ENCODE measurements at regions not wholly inside any gene's neighbourhood (a gene's known extent, or its start where the extent isn't known, plus 50 kb on each side); places are given as distances from the start of the nearest gene placed in this dataset.

- WGBS, 2 experiments (ENCODE audit: extremely low coverage in 2 of 2, insufficient read length in 1 of 2): 33% methylated on average over 1 of the region's 2 CpGs; no CpG with 5 or more reads in 1 of the 2 experiments
Measured at GRCh38 chr13:81713201-81713600, 1372.3 kb upstream of the SPRY2 start.

More at GRCh38 chr13:81713201-81713600, 1372.3 kb upstream of the SPRY2 start:
- no TSS peak for BruUV-seq (replicated peaks)
- no peak overlapping the region for H3K4me2 ChIP-seq (ENCODE audit: low read depth, low read length)
- H2BK5ac ChIP-seq (ENCODE audit: low read depth, low read length, poor library complexity, severe bottlenecking): no peak overlapping the region
- H3K14ac ChIP-seq (replicated peaks; ENCODE audit: low read depth, low read length): no peak overlapping the region
- ChIA-PET POLR2A (ENCODE audit: unreplicated experiment) (no interaction called here), CTCF (no interaction called here)
- H2BK120ac ChIP-seq (ENCODE audit: low read depth, low read length): no peak overlapping the region
- no peak overlapping the region for H4K5ac ChIP-seq (ENCODE audit: low read depth, low read length)
- no peak overlapping the region for H3K27ac ChIP-seq (ENCODE audit: insufficient read depth, low read length)
- no peaks in the 10 kb centered on the region for H3K36me3 ChIP-seq (ENCODE audit: control insufficient read depth, insufficient read depth, low read length)
- H3K9me1 ChIP-seq (ENCODE audit: insufficient read depth, low read length): no peaks in the 10 kb centered on the region
- H4K8ac ChIP-seq (ENCODE audit: low read depth in 2 of 2, low read length in 2 of 2): no peak overlapping the region
- no peak overlapping the region for H3K4ac ChIP-seq (ENCODE audit: low read depth, low read length)
- in situ Hi-C loops (cut with MboI; ENCODE audit: low sequenced_read_pairs) (no loop called here), dilution Hi-C loops (cut with HindIII; ENCODE audit: low sequenced_read_pairs, unreplicated experiment) (no loop called here), intact Hi-C loops (cut with micrococcal nuclease) (no loop called here)
- H3K9me3 ChIP-seq (ENCODE audit: control insufficient read depth, insufficient read depth, low read length): peaks cover 17% of the 10 kb centered on the region
- H3K18ac ChIP-seq (ENCODE audit: low read depth, low read length): no peak overlapping the region
- DNase-seq (no peak), ATAC-seq (ENCODE audit: low read depth) (no peak)
- H3K4me3 ChIP-seq (ENCODE audit: insufficient read depth, low read depth, low read length): no peak overlapping the region
- no peak overlapping the region for H2AK9ac ChIP-seq (replicated peaks; ENCODE audit: low read depth, low read length, poor library complexity)
- H3K27me3 ChIP-seq (ENCODE audit: control insufficient read depth, insufficient read depth, low read length): no peaks in the 10 kb centered on the region
- no peak overlapping the region for H2AFZ ChIP-seq (replicated peaks; ENCODE audit: low read length, poor library complexity)
- H2AK5ac ChIP-seq (ENCODE audit: low read depth, low read length): no peak overlapping the region
- H3K4me1 ChIP-seq (ENCODE audit: control insufficient read depth, insufficient read depth, low read length): no peaks in the 10 kb centered on the region
- no peaks in the 10 kb centered on the region for H4K20me1 ChIP-seq (ENCODE audit: insufficient read depth, low read length)
- H3K56ac ChIP-seq (ENCODE audit: extremely low read depth, insufficient read depth, low read length): no peak overlapping the region
- TF ChIP-seq MAZ (IDR thresholded peaks at IDR 0.05; ENCODE audit: borderline replicate concordance, low read depth, low read length) (no peak), RCOR1 (IDR thresholded peaks at IDR 0.05; ENCODE audit: insufficient replicate concordance, low read length) (no peak), RAD21 (IDR thresholded peaks at IDR 0.05; ENCODE audit: low read length) (no peak), BHLHE40 (IDR thresholded peaks at IDR 0.05; ENCODE audit: low read depth, low read length) (no peak), CHD1 (IDR thresholded peaks at IDR 0.05; ENCODE audit: low read depth, low read length) (no peak), NFE2L2 (IDR thresholded peaks at IDR 0.05; ENCODE audit: low read depth, low read length) (no peak), MXI1 (IDR thresholded peaks at IDR 0.05; ENCODE audit: borderline replicate concordance, low read depth, low read length) (no peak), USF2 (IDR thresholded peaks at IDR 0.05; ENCODE audit: low read depth, low read length) (no peak), SMC3 (IDR thresholded peaks at IDR 0.05; ENCODE audit: low read depth, low read length) (no peak), CEBPB (IDR thresholded peaks at IDR 0.05; ENCODE audit: low read depth, low read length) (no peak), RFX5 (IDR thresholded peaks at IDR 0.05; ENCODE audit: low read depth, low read length) (no peak), ELK1 (IDR thresholded peaks at IDR 0.05; ENCODE audit: borderline replicate concordance, low read depth, low read length) (no peak), POLR2A (IDR thresholded peaks at IDR 0.05; ENCODE audit: low read depth, low read length) (no peak), MAFK (IDR thresholded peaks at IDR 0.05; ENCODE audit: low read depth, low read length) (no peak), CTCF (conservative IDR thresholded peaks at IDR 0.05; ENCODE audit: low read depth, low read length) (no peak), FOS (IDR thresholded peaks at IDR 0.05; ENCODE audit: low read depth, low read length) (no peak)
- no peaks in the 10 kb centered on the region for H3K79me1 ChIP-seq (ENCODE audit: low read depth in 1 of 2, low read length in 2 of 2)
- no peak overlapping the region for H2BK20ac ChIP-seq (ENCODE audit: low read depth, low read length)
- no peak overlapping the region for H3K9ac ChIP-seq (ENCODE audit: low read depth, low read length)
- no peak overlapping the region for H3K23ac ChIP-seq (ENCODE audit: low read depth, low read length)
- H4K91ac ChIP-seq (ENCODE audit: insufficient read depth, low read depth, low read length): no peak overlapping the region
- no peak overlapping the region for H2BK15ac ChIP-seq (ENCODE audit: low read depth, low read length)

Measured in IMR-90 (cell line).